ENCODE measurements at regions not wholly inside any gene's neighbourhood (a gene's known extent, or its start where the extent isn't known, plus 50 kb on each side); places are given as distances from the start of the nearest gene placed in this dataset.

- WGBS, 2 donors: 69 to 89% methylated on average over 1 of the region's 1 CpG
- no peaks in the 10 kb centered on the region for H3K4me1 ChIP-seq
- DNase-seq: no peak
- no peak for ATAC-seq
- H3K36me3 ChIP-seq: no peaks in the 10 kb centered on the region
- H3K27me3 ChIP-seq: no peaks in the 10 kb centered on the region
- FAIRE-seq: no peak
- no peaks in the 10 kb centered on the region for H3K9me3 ChIP-seq
- no peak for TF ChIP-seq CTCF (IDR thresholded peaks at IDR 0.05)
- no peak overlapping the region for H3K4me3 ChIP-seq
- intact Hi-C loops (cut with DNase I): no loop called here
- no peak overlapping the region for H3K27ac ChIP-seq
Measured at GRCh38 chr20:48414786-48415185, 413.0 kb downstream of the PREX1 start.

GRCh38 chr20:48411919-48412522 is 415.8 kb downstream of the PREX1 start:
- no peaks in the 10 kb centered on the region for H3K9me3 ChIP-seq
- no peaks in the 10 kb centered on the region for H3K27me3 ChIP-seq
- no peak for ATAC-seq
- H3K4me3 ChIP-seq: no peak overlapping the region
- 57 to 68% methylated on average over 6 of the region's 6 CpGs for WGBS, 2 donors
- no peak overlapping the region for H3K27ac ChIP-seq
- H3K36me3 ChIP-seq: no peaks in the 10 kb centered on the region
- no peak for TF ChIP-seq CTCF (IDR thresholded peaks at IDR 0.05)
- no peak for DNase-seq
- H3K4me1 ChIP-seq: no peaks in the 10 kb centered on the region
- no peak for FAIRE-seq
- intact Hi-C loops (cut with DNase I): no loop called here

- Histone ChIP-seq H3K4me3 (no peak overlapping the region), H3K27me3 (no peaks in the 10 kb centered on the region), H3K36me3 (no peaks in the 10 kb centered on the region), H3K9me3 (no peaks in the 10 kb centered on the region), H3K4me1 (no peaks in the 10 kb centered on the region), H3K27ac (no peak overlapping the region)
- FAIRE-seq: no peak
- ATAC-seq: no peak
- WGBS, 2 donors: 58 to 70% methylated on average over 3 of the region's 3 CpGs
- TF ChIP-seq CTCF (IDR thresholded peaks at IDR 0.05): no peak
- intact Hi-C loops (cut with DNase I): no loop called here
- no peak for DNase-seq
Measured at GRCh38 chr20:48411245-48411644, 416.6 kb downstream of the PREX1 start.

GRCh38 chr20:48409055-48409615 is 418.7 kb downstream of the PREX1 start:
- intact Hi-C loops (cut with DNase I): no loop called here
- WGBS, 2 donors: 85 to 96% methylated on average over 4 of the region's 4 CpGs
- H3K9me3 ChIP-seq: no peaks in the 10 kb centered on the region
- no peak for ATAC-seq
- H3K4me1 ChIP-seq: no peaks in the 10 kb centered on the region
- H3K4me3 ChIP-seq: no peak overlapping the region
- H3K27ac ChIP-seq: no peak overlapping the region
- H3K27me3 ChIP-seq: no peaks in the 10 kb centered on the region
- FAIRE-seq: no peak
- no peaks in the 10 kb centered on the region for H3K36me3 ChIP-seq
- no peak for TF ChIP-seq CTCF (IDR thresholded peaks at IDR 0.05)
- DNase-seq: no peak

GRCh38 chr20:48407710-48408109 is 420.1 kb downstream of the PREX1 start:
- WGBS, 2 donors: 71 to 77% methylated on average over 6 of the region's 6 CpGs
- DNase-seq (no peak), ATAC-seq (no peak), FAIRE-seq (no peak)
- intact Hi-C loops (cut with DNase I): no loop called here
- Histone ChIP-seq H3K4me1 (no peaks in the 10 kb centered on the region), H3K27ac (no peak overlapping the region), H3K27me3 (no peaks in the 10 kb centered on the region), H3K4me3 (no peak overlapping the region), H3K36me3 (no peaks in the 10 kb centered on the region), H3K9me3 (no peaks in the 10 kb centered on the region)
- no peak for TF ChIP-seq CTCF (IDR thresholded peaks at IDR 0.05)
